ENCODE measurements at regions not wholly inside any gene's neighbourhood (a gene's known extent, or its start where the extent isn't known, plus 50 kb on each side); places are given as distances from the start of the nearest gene placed in this dataset.

DNA sequence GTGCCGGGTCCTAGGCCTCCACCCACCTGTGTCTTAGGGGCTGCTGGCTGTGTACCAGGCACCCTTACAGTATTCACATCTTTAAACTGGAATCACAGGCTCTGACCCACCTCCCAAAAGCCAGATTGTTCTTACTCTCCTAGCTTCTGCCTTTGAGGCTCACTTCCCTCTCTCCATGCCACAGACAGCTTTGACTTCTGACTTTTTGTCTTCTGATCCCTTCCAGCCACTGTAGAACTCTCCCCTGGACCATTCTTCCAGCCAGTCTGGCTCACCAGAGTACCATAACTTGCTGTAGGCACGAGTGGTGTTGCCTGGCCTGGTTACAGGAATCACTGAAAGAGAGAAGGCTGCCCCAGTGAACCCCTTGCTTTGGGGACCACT lies 58.1 kb upstream of the STUM start:
- no peak for DNase-seq

DNA sequence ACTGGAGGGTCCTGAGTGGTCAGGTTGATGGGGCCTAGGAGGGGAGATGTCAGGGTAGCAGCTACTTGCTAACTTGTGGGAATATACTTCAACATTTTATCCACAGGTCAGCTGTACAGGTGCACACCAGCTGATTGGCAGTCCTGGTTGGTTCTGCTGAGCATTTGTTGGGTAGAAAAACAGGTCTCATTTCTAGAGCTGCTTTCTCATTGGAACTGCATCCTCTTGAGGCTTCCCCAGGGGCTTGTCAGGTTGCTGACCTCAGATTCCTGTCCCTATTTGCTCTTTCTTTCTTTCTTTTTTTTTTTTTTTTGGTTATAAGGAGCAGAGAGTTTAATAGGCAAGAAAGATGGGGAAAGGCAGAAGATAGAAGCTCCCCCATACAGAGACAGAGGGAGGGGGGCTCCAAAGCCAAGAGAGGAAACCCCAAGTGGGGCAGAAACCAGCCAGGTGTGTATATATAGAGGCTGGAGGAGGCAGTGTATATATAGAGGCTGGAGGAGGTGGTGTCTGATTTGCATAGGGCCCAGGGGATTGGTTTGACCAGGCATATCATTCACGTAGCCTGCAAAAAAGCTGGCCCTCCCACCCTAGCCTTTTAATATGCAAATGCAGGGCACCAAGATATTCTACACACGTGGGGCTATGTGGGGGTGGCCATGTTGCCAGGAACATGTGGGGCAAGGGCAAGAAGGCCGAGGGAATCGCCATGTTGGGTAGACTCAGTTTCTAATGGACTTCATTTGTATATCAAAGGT lies 57.3 kb upstream of the STUM start:
- DNase-seq, result no peak

DNA sequence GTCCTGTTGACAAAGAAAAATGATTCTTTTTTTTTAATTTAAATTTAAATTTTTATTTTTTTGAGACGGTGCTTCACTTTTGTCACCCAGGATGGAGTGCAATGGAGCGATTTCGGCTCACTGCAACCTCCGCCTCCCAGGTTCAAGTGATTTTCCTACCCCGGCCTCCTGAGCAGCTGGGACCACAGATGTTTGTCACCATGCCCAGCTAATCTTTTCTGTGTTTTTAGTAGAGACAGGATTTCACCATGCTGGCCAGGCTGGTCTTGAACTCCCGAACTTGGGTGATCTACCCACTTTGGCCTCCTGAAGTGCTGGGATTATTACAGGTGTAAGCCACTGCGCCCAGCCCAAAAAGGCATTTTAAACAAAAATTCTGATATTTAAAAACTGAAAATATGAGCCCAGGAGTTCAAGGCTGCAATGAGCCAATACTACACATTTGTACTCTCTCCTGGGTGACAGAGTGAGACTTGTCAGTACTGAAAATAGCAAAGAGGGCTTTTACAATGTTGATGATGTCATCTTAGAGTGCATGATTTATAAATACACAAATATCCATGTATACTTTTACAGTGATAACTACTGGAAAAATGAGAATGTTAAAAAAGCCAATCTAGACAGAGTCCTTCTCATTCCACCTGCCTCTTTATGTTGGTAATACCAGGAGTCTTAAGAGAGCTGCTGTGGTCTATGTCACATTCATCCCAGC lies 56.0 kb upstream of the STUM start:
- no peak for DNase-seq

DNA sequence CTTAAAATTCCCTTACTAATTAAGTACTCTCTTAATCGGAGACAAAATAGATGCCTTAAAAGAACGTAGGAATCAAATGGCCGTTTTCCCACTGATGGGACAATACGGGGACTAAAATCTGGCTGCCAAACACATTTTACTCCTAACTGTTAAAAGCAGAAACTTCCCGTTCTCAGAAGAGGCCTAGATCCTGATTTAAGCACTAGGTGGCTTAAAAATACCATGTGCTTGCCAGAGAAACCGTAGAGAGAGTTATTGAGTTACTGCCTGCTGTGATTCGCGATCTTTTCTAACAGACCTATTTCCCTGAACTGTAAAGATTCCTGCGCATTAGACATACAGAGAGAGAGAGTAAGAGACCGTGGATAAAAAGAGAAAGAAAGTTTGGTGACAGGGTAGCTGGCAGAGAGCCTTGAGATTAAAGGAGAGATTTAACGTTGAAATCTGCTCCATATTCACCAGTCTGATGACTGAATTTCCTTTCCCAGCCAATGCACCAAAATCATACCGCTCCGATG lies 54.4 kb upstream of the STUM start:
- no peak for DNase-seq

DNA sequence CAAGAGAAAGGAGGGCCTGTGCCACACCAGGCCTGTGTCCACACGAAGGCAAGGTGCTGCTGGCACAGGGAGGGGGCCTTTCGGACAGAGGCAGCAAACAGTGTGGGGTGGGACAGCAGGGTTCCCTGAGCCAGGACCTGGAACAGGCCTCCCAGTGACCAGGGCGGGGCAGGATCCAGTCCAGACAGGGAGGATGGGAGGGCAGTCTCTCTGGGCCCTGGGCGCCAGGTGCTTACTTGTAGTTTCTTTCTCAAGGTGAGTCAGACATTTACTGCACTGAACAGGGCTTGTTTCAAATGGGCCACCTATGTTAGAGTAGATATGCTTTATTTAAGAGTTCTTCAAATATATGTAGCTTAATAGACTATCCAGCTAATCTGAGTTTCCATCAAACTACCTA lies 52.8 kb upstream of the STUM start:
- no peak for DNase-seq

DNA sequence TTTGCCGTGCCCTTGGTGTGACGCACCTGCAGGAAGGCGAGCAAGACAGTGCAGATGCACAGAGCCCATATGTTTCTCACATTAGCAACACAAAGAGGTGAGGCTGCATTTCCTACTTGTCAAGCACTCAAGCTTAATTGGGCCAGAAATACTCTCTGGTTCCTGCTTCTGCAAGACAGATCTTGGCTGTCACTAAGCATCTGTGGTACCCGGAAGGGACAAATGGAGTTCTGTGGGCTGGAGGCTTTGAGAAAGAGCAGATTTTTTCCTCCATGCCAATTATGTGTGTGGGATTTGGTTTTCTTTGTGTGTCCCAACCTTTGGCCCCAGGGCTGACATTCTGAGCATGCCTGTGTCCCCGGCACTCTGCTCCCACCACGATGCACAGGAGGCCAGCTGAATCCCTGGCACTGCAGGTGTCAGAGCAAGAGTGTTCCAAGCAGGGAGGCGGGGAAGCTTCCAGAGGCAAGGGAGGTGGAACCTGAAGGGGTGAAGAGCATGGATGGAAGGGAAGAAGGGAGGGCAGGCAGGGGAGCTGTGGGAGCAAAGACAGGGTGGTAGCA lies 52.0 kb upstream of the STUM start:
- DNase-seq, result no peak

DNA sequence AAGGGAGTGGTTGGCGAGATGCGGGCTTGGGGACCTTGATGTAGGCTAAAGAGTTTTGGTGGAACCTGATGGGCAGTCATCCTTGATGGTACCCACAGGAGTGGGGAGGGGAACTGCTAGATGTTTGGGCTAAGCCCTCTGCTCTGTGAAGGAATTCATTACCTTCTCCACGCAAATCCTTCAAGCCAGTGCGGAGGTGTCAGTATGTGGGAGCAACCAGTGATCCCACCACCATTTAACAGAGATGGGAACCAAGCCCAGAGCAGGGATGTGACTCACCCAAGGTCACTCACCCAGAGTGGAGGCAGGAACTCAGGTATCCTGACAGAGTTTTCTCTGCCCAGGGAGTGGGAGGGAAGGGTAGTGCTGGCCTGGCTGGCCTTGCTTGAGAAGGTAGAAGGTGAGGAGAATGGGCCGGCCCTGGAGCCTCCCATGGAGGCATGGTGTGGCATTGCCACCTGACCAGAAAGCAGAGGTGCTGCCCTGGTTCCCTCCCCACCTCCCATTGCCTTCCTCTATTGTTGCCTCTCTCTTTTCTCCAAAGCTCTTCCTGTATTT lies 51.2 kb upstream of the STUM start:
- DNase-seq, result no peak

DNA sequence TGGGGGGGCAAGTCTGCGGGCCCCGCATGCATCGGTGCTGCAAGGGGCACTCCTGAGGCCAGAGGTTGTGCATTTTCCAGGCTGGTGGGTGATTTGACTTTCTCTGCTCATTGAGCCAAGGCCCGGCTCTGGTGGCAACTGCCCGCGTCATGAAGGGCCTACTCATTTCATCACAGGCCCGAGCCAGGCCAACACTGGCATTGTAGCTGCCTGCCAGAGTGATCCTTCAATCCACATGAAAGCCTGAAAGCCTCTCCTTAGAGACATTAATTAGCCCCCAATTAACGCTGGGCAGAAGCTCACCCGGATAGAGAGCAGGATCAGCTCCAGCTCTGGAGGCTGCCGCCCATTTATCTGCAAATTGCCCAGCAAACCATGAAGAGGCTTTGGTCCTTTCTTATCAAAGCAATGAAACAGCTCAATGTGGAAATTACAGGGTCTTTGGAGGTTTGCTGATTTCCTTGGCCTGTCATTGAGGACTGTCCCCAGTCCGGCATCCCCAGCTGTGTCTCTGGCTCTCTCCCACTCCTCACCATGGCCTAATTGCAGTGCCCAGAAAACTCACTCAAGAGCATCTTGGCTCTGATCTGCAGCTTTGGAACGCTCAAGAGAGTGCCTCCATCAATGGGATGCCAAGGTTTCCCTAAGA lies 50.4 kb upstream of the STUM start:
- no peak for DNase-seq

DNA sequence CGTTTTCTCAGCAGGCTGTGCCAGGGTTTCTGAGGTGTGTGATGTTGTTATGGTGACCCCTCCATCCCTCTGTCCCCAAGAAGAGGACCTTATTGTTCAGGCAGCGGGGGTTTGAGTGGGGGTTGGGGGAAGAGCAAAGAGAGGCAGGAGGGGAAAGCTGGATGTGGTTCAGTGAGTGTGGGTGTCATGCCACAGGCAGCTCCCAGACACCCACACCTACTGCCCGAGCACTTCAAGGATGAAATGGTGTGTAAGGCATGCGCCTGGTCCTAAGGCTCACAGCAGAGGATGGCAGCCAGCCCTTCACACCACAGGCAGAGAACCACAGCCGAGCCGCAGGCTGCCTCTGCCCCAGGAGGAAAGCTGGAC lies 49.9 kb upstream of the STUM start:
- no peak for DNase-seq

Data from muscle of arm (tissue), 1 donor.